CD4-positive, alpha-beta T cell (primary cell): ENCODE measurements at regions not wholly inside any gene's neighbourhood (a gene's known extent, or its start where the extent isn't known, plus 50 kb on each side); places are given as distances from the start of the nearest gene placed in this dataset.

Source experiments
- ATAC-seq: fragments of 200-7000 bp; cut with Tn5 transposase; one replicate; pipeline ENCODE4 v1.10.0; 2022; ENCODE audit warnings: mild to moderate bottlenecking; ENCODE audit not compliant: poor library complexity
- CTCF ChIA-PET: fragments of 350-600 bp; sonication (Branson Sonifier 250); formaldehyde crosslinking; loops from one replicate; lab custom pipeline; 2021; ENCODE audit warnings: antibody characterized with exemption, inconsistent platforms; lab: Charles Lee
- POLR2A ChIA-PET: fragments of 350-600 bp; sonication (Branson Sonifier 250); formaldehyde crosslinking; loops from one replicate; lab custom pipeline; 2021; ENCODE audit warnings: antibody characterized with exemption, inconsistent platforms; lab: Charles Lee
- DNase-seq, 14 experiments: peaks; one replicate each; pipeline ENCODE4 v3.0.0-alpha.2; 2013 to 2020; ENCODE audit warnings: mixed read lengths in 2 of 14
- H3K27ac ChIP-seq, 2 donors: one replicate each; pipeline versions ENCODE4 v1.5.1 to v1.7.0; 2013; ENCODE audit warnings: low read length in 2 of 2, low read depth in 1 of 2, mild to moderate bottlenecking in 1 of 2
- H3K27me3 ChIP-seq, 2 experiments: 1 replicate in 1 of 2; 2 replicates in 1 of 2; pipeline versions ENCODE4 v1.6.1 to v1.7.0; 2013; ENCODE audit warnings: low read length in 2 of 2, control low read depth in 1 of 2, mild to moderate bottlenecking in 1 of 2, moderate library complexity in 1 of 2; ENCODE audit not compliant: insufficient read depth in 2 of 2, control insufficient read depth in 1 of 2
- H3K36me3 ChIP-seq: one replicate; pipeline ENCODE4 v1.6.1; 2013; ENCODE audit warnings: low read length, control low read depth; ENCODE audit not compliant: insufficient read depth
- H3K4me1 ChIP-seq: one replicate; pipeline ENCODE4 v1.6.1; 2013; ENCODE audit warnings: low read length, control low read depth; ENCODE audit not compliant: insufficient read depth
- H3K4me3 ChIP-seq: one replicate; pipeline ENCODE4 v1.5.1; 2013; ENCODE audit warnings: mild to moderate bottlenecking, low read length, moderate library complexity
- H3K9me3 ChIP-seq, 2 experiments: 1 replicate in 1 of 2; 2 replicates in 1 of 2; pipeline versions ENCODE4 v1.6.1 to v1.7.0; 2013; ENCODE audit warnings: low read length in 2 of 2, mild to moderate bottlenecking in 2 of 2, control low read depth in 1 of 2, moderate library complexity in 1 of 2; ENCODE audit not compliant: control insufficient read depth in 1 of 2, insufficient read depth in 1 of 2
- H3K27ac Mint-ChIP-seq: one replicate; pipeline ENCODE4 v1.8.0; 2020; ENCODE audit warnings: mixed read lengths
- H3K27me3 Mint-ChIP-seq: one replicate; pipeline ENCODE4 v1.8.0; 2021; ENCODE audit warnings: mixed read lengths
- H3K36me3 Mint-ChIP-seq: one replicate; pipeline ENCODE4 v1.8.0; 2021; ENCODE audit warnings: low read depth, mixed read lengths
- H3K4me1 Mint-ChIP-seq: one replicate; pipeline ENCODE4 v1.8.0; 2021; ENCODE audit warnings: low read depth, mixed read lengths
- H3K4me3 Mint-ChIP-seq: one replicate; pipeline ENCODE4 v1.8.0; 2020; ENCODE audit warnings: mild to moderate bottlenecking, mixed read lengths
- H3K9me3 Mint-ChIP-seq: one replicate; pipeline ENCODE4 v1.8.0; 2020; ENCODE audit warnings: mixed read lengths
- intact Hi-C, 2 experiments: fragments of 100-400 bp; cut with DNase I in 1 of 2; cut with micrococcal nuclease in 1 of 2; formaldehyde crosslinking; loops; one replicate each; pipeline versions ENCODE4 v1.15.1 to v1.9.0; 2023 to 2025; cut with DNase I, micrococcal nuclease
- TF ChIP-seq, protein P1 (sequence below): fragments of 200-600 bp; IDR thresholded peaks from one replicate; pipeline ENCODE4 v1.8.0; 2022; ENCODE audit warnings: antibody characterized with exemption, mild to moderate bottlenecking

DNA sequence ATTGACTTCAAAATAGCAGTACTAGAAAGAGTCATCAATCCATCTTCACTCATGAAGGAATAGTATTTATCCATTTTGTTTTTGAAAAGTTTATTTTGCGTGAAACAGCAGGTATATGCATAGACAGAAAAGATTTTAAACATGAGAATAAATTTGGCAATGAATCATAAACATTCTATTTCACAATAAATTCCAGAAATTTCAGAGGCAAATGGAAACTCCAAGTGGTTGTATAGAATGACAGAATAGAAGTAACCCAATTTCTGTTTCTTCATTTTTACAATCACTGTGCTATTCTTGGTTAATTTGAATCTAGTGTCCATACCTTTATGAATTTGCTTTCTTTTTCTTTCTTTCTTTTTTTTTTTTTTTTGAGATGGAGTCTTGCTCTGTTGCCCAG lies 173.0 kb upstream of the ECI2 start:
- DNase-seq, result no peak
- no peaks in the 10 kb centered on the region for H3K4me1 Mint-ChIP-seq
- peaks cover 16% of the 10 kb centered on the region for H3K9me3 Mint-ChIP-seq
- H3K27me3 Mint-ChIP-seq, result peaks cover 11% of the 10 kb centered on the region
- intact Hi-C loops, result no loop called here
- no peak overlapping the region for H3K4me3 Mint-ChIP-seq
- H3K36me3 Mint-ChIP-seq, result no peaks in the 10 kb centered on the region
- no peak overlapping the region for H3K27ac Mint-ChIP-seq
- Histone ChIP-seq H3K27me3 (no peaks in the 10 kb centered on the region), H3K4me3 (no peak overlapping the region), H3K9me3 (peaks cover 0 to 23% of the 10 kb centered on the region in 2 experiments), H3K36me3 (no peaks in the 10 kb centered on the region), H3K27ac (no peak overlapping the region), H3K4me1 (no peaks in the 10 kb centered on the region)
- POLR2A ChIA-PET, result no interaction called here
- TF ChIP-seq, protein P1, sequence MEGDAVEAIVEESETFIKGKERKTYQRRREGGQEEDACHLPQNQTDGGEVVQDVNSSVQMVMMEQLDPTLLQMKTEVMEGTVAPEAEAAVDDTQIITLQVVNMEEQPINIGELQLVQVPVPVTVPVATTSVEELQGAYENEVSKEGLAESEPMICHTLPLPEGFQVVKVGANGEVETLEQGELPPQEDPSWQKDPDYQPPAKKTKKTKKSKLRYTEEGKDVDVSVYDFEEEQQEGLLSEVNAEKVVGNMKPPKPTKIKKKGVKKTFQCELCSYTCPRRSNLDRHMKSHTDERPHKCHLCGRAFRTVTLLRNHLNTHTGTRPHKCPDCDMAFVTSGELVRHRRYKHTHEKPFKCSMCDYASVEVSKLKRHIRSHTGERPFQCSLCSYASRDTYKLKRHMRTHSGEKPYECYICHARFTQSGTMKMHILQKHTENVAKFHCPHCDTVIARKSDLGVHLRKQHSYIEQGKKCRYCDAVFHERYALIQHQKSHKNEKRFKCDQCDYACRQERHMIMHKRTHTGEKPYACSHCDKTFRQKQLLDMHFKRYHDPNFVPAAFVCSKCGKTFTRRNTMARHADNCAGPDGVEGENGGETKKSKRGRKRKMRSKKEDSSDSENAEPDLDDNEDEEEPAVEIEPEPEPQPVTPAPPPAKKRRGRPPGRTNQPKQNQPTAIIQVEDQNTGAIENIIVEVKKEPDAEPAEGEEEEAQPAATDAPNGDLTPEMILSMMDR, result no peak
- CTCF ChIA-PET, result no interaction called here
- ATAC-seq, result no peak

DNA sequence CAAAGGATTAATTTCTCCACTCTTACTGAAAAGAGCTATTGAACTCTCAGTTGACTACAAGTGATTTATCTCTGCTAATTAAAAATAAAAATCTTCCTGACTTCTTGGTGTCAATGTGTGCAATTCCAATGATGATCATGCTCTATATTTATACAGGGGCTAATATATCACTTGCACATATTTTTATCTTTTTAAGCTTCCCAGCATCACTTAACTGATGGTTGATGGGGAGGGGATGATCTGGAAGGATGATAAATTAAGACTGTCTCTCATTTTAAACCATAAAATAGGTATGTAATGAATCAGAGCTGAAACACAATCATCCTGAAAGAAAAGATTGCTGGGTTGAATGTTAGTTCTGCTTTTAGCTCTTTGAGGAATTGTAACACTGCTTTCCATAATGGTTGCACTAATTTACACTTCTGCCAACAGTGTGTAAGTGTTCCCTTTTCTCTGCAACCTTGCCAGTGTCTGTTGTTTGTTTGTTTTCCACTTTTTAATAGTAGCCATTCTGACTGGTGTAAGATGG lies 169.6 kb upstream of the ECI2 start:
- peaks cover 0 to 4% of the 10 kb centered on the region in 2 experiments for H3K9me3 ChIP-seq
- no peak for ATAC-seq
- no peaks in the 10 kb centered on the region for H3K27me3 ChIP-seq
- CTCF ChIA-PET, result no interaction called here
- H3K27ac Mint-ChIP-seq, result no peak overlapping the region
- no peaks in the 10 kb centered on the region for H3K36me3 Mint-ChIP-seq
- no peak overlapping the region for H3K4me3 Mint-ChIP-seq
- POLR2A ChIA-PET, result no interaction called here
- H3K4me3 ChIP-seq, result no peak overlapping the region
- TF ChIP-seq, protein P1, result no peak
- H3K9me3 Mint-ChIP-seq, result peaks cover 3% of the 10 kb centered on the region
- intact Hi-C loops, result no loop called here
- no peak overlapping the region for H3K27ac ChIP-seq
- DNase-seq, result no peak
- H3K36me3 ChIP-seq, result no peaks in the 10 kb centered on the region
- no peaks in the 10 kb centered on the region for H3K4me1 Mint-ChIP-seq
- H3K27me3 Mint-ChIP-seq, result peaks cover 11% of the 10 kb centered on the region
- no peaks in the 10 kb centered on the region for H3K4me1 ChIP-seq

DNA sequence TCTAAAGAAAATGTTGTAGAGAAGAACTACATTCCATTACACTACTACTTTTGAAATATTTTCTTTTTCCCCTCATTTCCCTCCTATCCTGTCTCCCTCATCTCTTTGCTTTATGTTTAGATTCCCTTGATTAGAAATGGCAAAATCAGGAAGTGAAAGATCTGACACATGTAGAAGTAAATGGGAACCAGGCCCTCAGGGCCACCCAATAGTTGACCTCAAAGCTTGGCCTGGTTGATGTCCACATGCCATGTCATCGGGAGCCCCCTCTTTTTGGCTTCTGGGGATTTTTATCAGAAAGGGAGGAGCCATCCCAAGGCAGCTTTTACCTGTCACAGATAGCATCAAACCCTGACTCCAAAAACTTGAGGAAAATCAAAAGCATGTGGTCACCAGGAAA lies 168.3 kb upstream of the ECI2 start:
- Mint-ChIP-seq H3K4me1 (no peaks in the 10 kb centered on the region), H3K36me3 (no peaks in the 10 kb centered on the region), H3K27ac (no peak overlapping the region), H3K4me3 (no peak overlapping the region), H3K9me3 (no peaks in the 10 kb centered on the region), H3K27me3 (peaks cover 11% of the 10 kb centered on the region)
- ChIA-PET POLR2A (no interaction called here), CTCF (no interaction called here)
- DNase-seq (peak in 2 of 14 experiments; percentile 12 to 17), ATAC-seq (no peak)
- H3K36me3 ChIP-seq, result no peaks in the 10 kb centered on the region
- H3K9me3 ChIP-seq, result no peaks in the 10 kb centered on the region
- H3K27ac ChIP-seq, result no peak overlapping the region
- H3K4me1 ChIP-seq, result no peaks in the 10 kb centered on the region
- H3K27me3 ChIP-seq, result no peaks in the 10 kb centered on the region
- H3K4me3 ChIP-seq, result no peak overlapping the region
- intact Hi-C loops, result no loop called here
- TF ChIP-seq, protein P1, result no peak
